WTC11 (cell line): ENCODE measurements at regions not wholly inside any gene's neighbourhood (a gene's known extent, or its start where the extent isn't known, plus 50 kb on each side); places are given as distances from the start of the nearest gene placed in this dataset.

ENCODE experiments used
- ATF2 ChIP-seq: sonication (generic); formaldehyde crosslinking; IDR thresholded peaks from 2 replicates; pipeline ENCODE4 v1.8.1; 2022; ENCODE audit warnings: low read depth, missing genetic modification reagents, borderline replicate concordance
- CDX4 ChIP-seq: fragments of 250-450 bp; sonication (Bioruptor Pico); IDR thresholded peaks from 2 replicates; pipeline ENCODE4 v1.9.0; 2021; ENCODE audit warnings: moderate library complexity, mild to moderate bottlenecking, inconsistent platforms, borderline replicate concordance
- CTCF ChIP-seq: fragments of 200-600 bp; IDR thresholded peaks from 2 replicates; pipeline ENCODE4 v1.8.0; 2022; ENCODE audit warnings: antibody characterized with exemption
- E2F4 ChIP-seq: sonication (generic); formaldehyde crosslinking; IDR thresholded peaks from 2 replicates; pipeline ENCODE4 v1.8.1; 2022; ENCODE audit warnings: low read depth, mild to moderate bottlenecking, moderate library complexity, missing genetic modification reagents, borderline replicate concordance
- ELF4 ChIP-seq: sonication (generic); formaldehyde crosslinking; IDR thresholded peaks from 2 replicates; pipeline ENCODE4 v1.8.1; 2022; ENCODE audit warnings: low read depth, mild to moderate bottlenecking, moderate library complexity, missing genetic modification reagents
- FOXK1 ChIP-seq: sonication (generic); formaldehyde crosslinking; IDR thresholded peaks from 2 replicates; pipeline ENCODE4 v1.8.0; 2022; ENCODE audit warnings: mild to moderate bottlenecking, moderate library complexity, missing genetic modification reagents
- GABPB1 ChIP-seq: sonication (generic); formaldehyde crosslinking; IDR thresholded peaks from 2 replicates; pipeline ENCODE4 v1.8.1; 2023; ENCODE audit warnings: mild to moderate bottlenecking, missing genetic modification reagents
- JUN ChIP-seq: sonication (generic); formaldehyde crosslinking; IDR thresholded peaks from 2 replicates; pipeline ENCODE4 v1.8.0; 2023; ENCODE audit warnings: mild to moderate bottlenecking, missing genetic modification reagents
- MAX ChIP-seq: sonication (generic); formaldehyde crosslinking; IDR thresholded peaks from 2 replicates; pipeline ENCODE4 v1.8.0; 2022; ENCODE audit warnings: mild to moderate bottlenecking, missing genetic modification reagents
- NR3C1 ChIP-seq: sonication (generic); formaldehyde crosslinking; conservative IDR thresholded peaks from 2 replicates; pipeline ENCODE4 v1.8.1; 2023; ENCODE audit warnings: low read depth, mild to moderate bottlenecking, missing genetic modification reagents
- TP53 ChIP-seq: sonication (generic); formaldehyde crosslinking; IDR thresholded peaks from 2 replicates; pipeline ENCODE4 v1.8.1; 2023; ENCODE audit warnings: mild to moderate bottlenecking, missing genetic modification reagents
- ZNF232 ChIP-seq: sonication (generic); formaldehyde crosslinking; IDR thresholded peaks from 2 replicates; pipeline ENCODE4 v1.8.0; 2022; ENCODE audit warnings: mild to moderate bottlenecking, missing genetic modification reagents
- ZNF263 ChIP-seq: sonication (generic); formaldehyde crosslinking; IDR thresholded peaks from 2 replicates; pipeline ENCODE4 v1.8.1; 2022; ENCODE audit warnings: low read depth, mild to moderate bottlenecking, moderate library complexity, missing genetic modification reagents
- ZNF423 ChIP-seq: fragments of 250-450 bp; sonication (Bioruptor Pico); IDR thresholded peaks from 2 replicates; pipeline ENCODE4 v2.1.2; 2022; ENCODE audit warnings: mild to moderate bottlenecking, moderate library complexity

GRCh38 chr2:8132351-8132831, 549.5 kb upstream of the ID2 start:
- TF ChIP-seq CTCF (no peak), ZNF232 (CRISPR knock-in tag) (no peak), CDX4 (no peak), ELF4 (CRISPR knock-in tag) (no peak), NR3C1 (CRISPR knock-in tag) (no peak), JUN (no peak), E2F4 (CRISPR knock-in tag) (no peak), FOXK1 (CRISPR knock-in tag) (no peak), MAX (CRISPR knock-in tag) (no peak), TP53 (CRISPR knock-in tag) (no peak), ZNF423 (CRISPR knock-in tag) (no peak), ATF2 (CRISPR knock-in tag) (no peak), GABPB1 (no peak), ZNF263 (CRISPR knock-in tag) (no peak)
